OCI-LY1 (cell line): ENCODE measurements at regions not wholly inside any gene's neighbourhood (a gene's known extent, or its start where the extent isn't known, plus 50 kb on each side); places are given as distances from the start of the nearest gene placed in this dataset.

ENCODE experiments used
- H2AFZ ChIP-seq: fragments of 200-600 bp; sonication (generic), shearing (Covaris generic); 2 replicates; pipeline ENCODE4 v1.6.0; 2014; ENCODE audit warnings: antibody characterized with exemption, mild to moderate bottlenecking, low read length
- H3F3A ChIP-seq: fragments of 200-600 bp; sonication (generic), shearing (Covaris generic); 2 replicates; pipeline ENCODE4 v1.6.0; 2014; ENCODE audit warnings: mild to moderate bottlenecking, antibody characterized with exemption, low read length, moderate library complexity; ENCODE audit not compliant: insufficient read depth
- H3K27ac ChIP-seq: fragments of 200-600 bp; sonication (generic); 2 replicates; pipeline ENCODE4 v1.5.1; 2014; ENCODE audit warnings: low read length, mixed run types, mild to moderate bottlenecking, low read depth; ENCODE audit not compliant: poor library complexity, severe bottlenecking
- H3K27me3 ChIP-seq: fragments of 200-600 bp; sonication (generic); 2 replicates; pipeline ENCODE4 v1.6.0; 2014; ENCODE audit warnings: antibody characterized with exemption, mild to moderate bottlenecking, low read length, moderate library complexity; ENCODE audit not compliant: insufficient read depth
- H3K36me3 ChIP-seq: fragments of 200-600 bp; sonication (generic); 2 replicates; pipeline ENCODE4 v1.6.1; 2014; ENCODE audit warnings: mild to moderate bottlenecking, antibody characterized with exemption, low read length, moderate library complexity, mixed read lengths; ENCODE audit not compliant: insufficient read depth
- H3K4me1 ChIP-seq: fragments of 200-600 bp; sonication (generic); 2 replicates; pipeline ENCODE4 v1.5.1; 2014; ENCODE audit warnings: mild to moderate bottlenecking, low read length, moderate library complexity; ENCODE audit not compliant: insufficient read depth, severe bottlenecking
- H3K4me2 ChIP-seq: fragments of 200-600 bp; sonication (generic), shearing (Covaris generic); 2 replicates; pipeline ENCODE4 v1.6.1; 2014; ENCODE audit warnings: low read length
- H3K4me3 ChIP-seq: fragments of 200-600 bp; sonication (generic); 2 replicates; pipeline ENCODE4 v1.5.1; 2014; ENCODE audit warnings: low read length, low read depth, mild to moderate bottlenecking, mixed read lengths; ENCODE audit not compliant: poor library complexity, severe bottlenecking
- H3K79me2 ChIP-seq: fragments of 200-600 bp; shearing (Covaris generic); 2 replicates; pipeline ENCODE4 v1.6.1; 2016; ENCODE audit warnings: mixed run types, low read length, mixed read lengths; ENCODE audit not compliant: insufficient read depth
- H3K9ac ChIP-seq: fragments of 200-600 bp; sonication (generic), shearing (Covaris generic); 2 replicates; pipeline ENCODE4 v1.6.1; 2014; ENCODE audit warnings: mild to moderate bottlenecking, low read length, mixed read lengths
- H3K9me2 ChIP-seq: fragments of 200-600 bp; sonication (generic), shearing (Covaris generic); 2 replicates; pipeline ENCODE4 v1.6.1; 2014; ENCODE audit warnings: low read depth, mild to moderate bottlenecking, low read length, mixed read lengths
- H3K9me3 ChIP-seq: fragments of 200-600 bp; shearing (Covaris generic); 2 replicates; pipeline ENCODE4 v1.6.1; 2014; ENCODE audit warnings: low read length, mixed read lengths
- H4K20me1 ChIP-seq: fragments of 200-600 bp; sonication (generic), shearing (Covaris generic); 2 replicates; pipeline ENCODE4 v1.6.0; 2016; ENCODE audit warnings: mild to moderate bottlenecking, low read length; ENCODE audit not compliant: insufficient read depth
- EZH2 ChIP-seq: fragments of 200-600 bp; sonication (generic), shearing (Covaris generic); IDR thresholded peaks from 2 replicates; pipeline ENCODE4 v1.8.0; 2017; ENCODE audit warnings: borderline replicate concordance, mixed run types, mild to moderate bottlenecking, antibody characterized with exemption, low read length, moderate library complexity, mixed read lengths
- TF ChIP-seq, protein P1 (sequence below): fragments of 200-600 bp; sonication (generic), shearing (Covaris generic); IDR thresholded peaks from 2 replicates; pipeline ENCODE4 v1.5.1; 2017; ENCODE audit warnings: mild to moderate bottlenecking, antibody characterized with exemption, low read length, moderate library complexity, mixed read lengths

DNA sequence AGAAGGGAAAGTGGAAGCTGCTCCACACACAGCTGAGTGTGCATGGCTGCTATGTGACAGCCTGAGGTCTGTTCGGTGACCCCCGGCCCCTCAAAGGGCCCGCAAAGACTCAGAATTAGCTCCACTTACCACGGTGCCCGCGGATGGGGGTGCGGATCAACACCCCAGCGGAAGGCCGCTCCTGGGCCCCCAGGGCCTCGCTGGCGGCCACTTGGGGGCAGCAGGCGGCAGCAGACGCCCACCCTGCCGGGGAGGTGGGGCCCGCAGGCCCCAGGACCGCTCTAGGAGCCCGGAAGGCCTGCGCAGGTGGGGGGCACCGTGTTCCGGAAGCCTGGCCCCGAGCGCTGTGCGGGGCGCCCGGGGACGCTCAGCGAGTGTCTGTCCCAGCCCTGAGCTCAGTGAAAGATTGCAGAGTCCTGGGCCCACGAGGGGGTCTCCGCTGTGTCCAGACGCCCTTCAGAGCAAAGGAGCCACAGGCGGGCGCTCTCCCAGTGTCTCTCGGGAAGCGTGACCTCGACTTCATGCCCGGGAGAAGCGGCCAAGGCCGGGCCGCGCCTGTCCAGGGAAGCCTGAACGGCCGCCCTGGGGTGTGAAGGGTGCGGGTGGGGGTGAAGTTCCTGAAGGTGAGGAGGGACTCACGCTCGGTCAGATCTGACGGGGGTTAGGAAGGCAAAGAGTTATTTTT, 118.7 kb downstream of the VAPA start:
- no peak overlapping the region for H3K9ac ChIP-seq
- H3K36me3 ChIP-seq = no peaks in the 10 kb centered on the region
- no peak overlapping the region for H2AFZ ChIP-seq
- H3K27ac ChIP-seq = no peak overlapping the region
- H3F3A ChIP-seq = no peaks in the 10 kb centered on the region
- TF ChIP-seq, protein P1, sequence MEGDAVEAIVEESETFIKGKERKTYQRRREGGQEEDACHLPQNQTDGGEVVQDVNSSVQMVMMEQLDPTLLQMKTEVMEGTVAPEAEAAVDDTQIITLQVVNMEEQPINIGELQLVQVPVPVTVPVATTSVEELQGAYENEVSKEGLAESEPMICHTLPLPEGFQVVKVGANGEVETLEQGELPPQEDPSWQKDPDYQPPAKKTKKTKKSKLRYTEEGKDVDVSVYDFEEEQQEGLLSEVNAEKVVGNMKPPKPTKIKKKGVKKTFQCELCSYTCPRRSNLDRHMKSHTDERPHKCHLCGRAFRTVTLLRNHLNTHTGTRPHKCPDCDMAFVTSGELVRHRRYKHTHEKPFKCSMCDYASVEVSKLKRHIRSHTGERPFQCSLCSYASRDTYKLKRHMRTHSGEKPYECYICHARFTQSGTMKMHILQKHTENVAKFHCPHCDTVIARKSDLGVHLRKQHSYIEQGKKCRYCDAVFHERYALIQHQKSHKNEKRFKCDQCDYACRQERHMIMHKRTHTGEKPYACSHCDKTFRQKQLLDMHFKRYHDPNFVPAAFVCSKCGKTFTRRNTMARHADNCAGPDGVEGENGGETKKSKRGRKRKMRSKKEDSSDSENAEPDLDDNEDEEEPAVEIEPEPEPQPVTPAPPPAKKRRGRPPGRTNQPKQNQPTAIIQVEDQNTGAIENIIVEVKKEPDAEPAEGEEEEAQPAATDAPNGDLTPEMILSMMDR = no peak
- TF ChIP-seq EZH2 = no peak
- no peaks in the 10 kb centered on the region for H3K9me2 ChIP-seq
- H3K4me3 ChIP-seq = no peak overlapping the region
- H3K27me3 ChIP-seq = 0 out of 2 replicates have a peak, but pooled peaks cover 9% of the 10 kb centered on the region
- no peaks in the 10 kb centered on the region for H3K9me3 ChIP-seq
- no peaks in the 10 kb centered on the region for H3K79me2 ChIP-seq
- no peak overlapping the region for H3K4me2 ChIP-seq
- no peaks in the 10 kb centered on the region for H3K4me1 ChIP-seq
- no peaks in the 10 kb centered on the region for H4K20me1 ChIP-seq

DNA sequence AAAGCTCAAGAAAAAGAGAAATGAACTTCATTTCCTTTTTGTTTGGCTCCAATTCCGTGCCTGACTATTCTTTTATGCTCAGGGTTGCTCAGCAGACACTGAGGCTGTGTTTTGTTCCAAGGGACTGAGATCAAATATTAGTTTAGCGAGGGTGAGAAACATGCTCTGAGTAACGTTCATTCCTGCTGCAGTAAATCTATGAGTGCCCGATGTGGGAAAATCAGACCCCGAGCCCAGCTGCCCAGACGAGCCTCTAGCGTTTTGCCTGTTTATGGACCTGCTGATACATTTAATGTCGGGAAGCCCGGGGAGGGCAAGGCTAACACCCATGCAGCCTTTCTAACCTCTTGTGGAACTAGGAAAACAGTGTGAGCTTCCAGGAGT, 119.2 kb downstream of the VAPA start:
- Histone ChIP-seq H3K9ac (no peak overlapping the region), H3K36me3 (no peaks in the 10 kb centered on the region), H3K9me3 (no peaks in the 10 kb centered on the region), H3K27me3 (0 out of 2 replicates have a peak, but pooled peaks cover 9% of the 10 kb centered on the region), H3F3A (no peaks in the 10 kb centered on the region), H2AFZ (no peak overlapping the region), H3K4me1 (no peaks in the 10 kb centered on the region), H3K9me2 (no peaks in the 10 kb centered on the region), H3K79me2 (no peaks in the 10 kb centered on the region), H4K20me1 (no peaks in the 10 kb centered on the region), H3K27ac (no peak overlapping the region), H3K4me3 (no peak overlapping the region), H3K4me2 (no peak overlapping the region)
- TF ChIP-seq, protein P1 = no peak
- no peak for TF ChIP-seq EZH2

DNA sequence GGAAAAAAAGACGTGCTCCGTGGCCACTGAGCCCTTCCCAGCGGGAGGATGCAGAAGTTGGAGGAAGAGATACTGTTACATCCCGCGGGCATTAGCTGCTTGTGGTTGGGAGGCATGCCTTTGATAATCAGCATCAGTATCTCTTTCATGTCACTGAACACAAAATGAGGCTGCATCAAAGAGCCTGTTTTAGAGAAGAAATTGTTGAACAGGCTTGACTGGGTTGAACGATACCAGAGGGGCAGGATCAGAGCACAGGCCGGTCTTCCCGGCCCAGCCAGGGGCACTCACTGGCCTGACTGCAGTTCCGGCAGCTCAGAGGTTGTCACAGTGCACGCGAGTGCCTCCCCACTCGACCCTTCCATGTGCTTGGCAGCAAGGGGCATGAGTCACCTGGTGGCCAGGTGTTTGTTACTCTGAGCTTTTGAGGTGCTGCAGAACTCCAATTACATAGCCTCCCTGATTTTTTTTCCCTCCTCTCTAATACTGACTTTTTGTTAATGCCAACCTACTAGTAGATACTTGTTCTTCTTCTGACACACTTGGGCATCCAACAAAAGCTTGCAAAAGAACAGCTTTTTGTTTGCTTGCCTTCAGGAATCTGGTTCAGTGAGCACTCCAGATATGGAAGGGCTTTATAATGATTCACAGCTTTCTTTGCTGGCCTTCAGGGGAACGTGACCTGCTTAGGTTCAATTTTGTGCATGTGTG, 121.6 kb downstream of the VAPA start:
- Histone ChIP-seq H3K36me3 (no peaks in the 10 kb centered on the region), H2AFZ (no peak overlapping the region), H3K9me2 (no peaks in the 10 kb centered on the region), H4K20me1 (no peaks in the 10 kb centered on the region), H3K9ac (no peak overlapping the region), H3K4me2 (no peak overlapping the region), H3K4me1 (no peaks in the 10 kb centered on the region), H3K4me3 (no peak overlapping the region), H3K79me2 (no peaks in the 10 kb centered on the region), H3K9me3 (no peaks in the 10 kb centered on the region), H3K27me3 (no peaks in the 10 kb centered on the region), H3F3A (no peaks in the 10 kb centered on the region), H3K27ac (no peak overlapping the region)
- TF ChIP-seq EZH2 = no peak
- TF ChIP-seq, protein P1 = no peak
